B cell (primary cell): ENCODE measurements at regions not wholly inside any gene's neighbourhood (a gene's known extent, or its start where the extent isn't known, plus 50 kb on each side); places are given as distances from the start of the nearest gene placed in this dataset.

Experiments
- ATAC-seq: fragments of 200-7000 bp; cut with Tn5 transposase; one replicate; pipeline ENCODE4 v1.10.0; 2021; ENCODE audit warnings: low read depth, mild to moderate bottlenecking, moderate number of reproducible peaks, moderate library complexity
- CTCF ChIA-PET: fragments of 350-600 bp; sonication (Branson Sonifier 250); formaldehyde crosslinking; loops from one replicate; lab custom pipeline; 2021; ENCODE audit warnings: antibody characterized with exemption, inconsistent platforms; lab: Charles Lee
- POLR2A ChIA-PET: fragments of 350-600 bp; sonication (Branson Sonifier 250); formaldehyde crosslinking; loops from one replicate; lab custom pipeline; 2021; ENCODE audit warnings: antibody characterized with exemption; lab: Charles Lee
- DNase-seq: peaks from one replicate; pipeline ENCODE4 v3.0.0; 2013
- H2AFZ ChIP-seq: 2 replicates; pipeline ENCODE4 v1.6.1; 2012; ENCODE audit warnings: mild to moderate bottlenecking, low read depth, low read length; ENCODE audit not compliant: insufficient read depth, poor library complexity, severe bottlenecking
- H3K27ac ChIP-seq, 2 donors: 1 replicate in 1 of 2; 2 replicates in 1 of 2; pipeline ENCODE4 v1.5.1; 2012 to 2013; ENCODE audit warnings: low read length in 2 of 2, mild to moderate bottlenecking in 2 of 2, moderate library complexity in 1 of 2
- H3K27me3 ChIP-seq, 4 experiments: fragments of 200-600 bp in 1 of 4; sonication (generic) in 1 of 4; replicated peaks in 1 of 4; 1 replicate in 2 of 4; 2 replicates in 2 of 4; pipeline versions ENCODE4 v1.6.1 to v1.7.0; 2013 to 2016; ENCODE audit warnings: low read length in 3 of 4, mild to moderate bottlenecking in 2 of 4, mixed read lengths in 1 of 4, moderate library complexity in 1 of 4; ENCODE audit not compliant: insufficient read depth in 4 of 4, control insufficient read depth in 3 of 4; ENCODE audit errors: control extremely low read depth in 1 of 4
- H3K36me3 ChIP-seq, 2 experiments: replicated peaks in 1 of 2; 1 replicate in 1 of 2; 2 replicates in 1 of 2; pipeline versions ENCODE4 v1.6.1 to v1.7.1; 2013; ENCODE audit warnings: low read length in 1 of 2; ENCODE audit not compliant: insufficient read depth in 2 of 2, control insufficient read depth in 1 of 2; ENCODE audit errors: control extremely low read depth in 1 of 2, extremely low read depth in 1 of 2
- H3K4me1 ChIP-seq, 2 donors: fragments of 200-600 bp in 1 of 2; sonication (generic) in 1 of 2; 1 replicate in 1 of 2; 2 replicates in 1 of 2; pipeline versions ENCODE4 v1.5.1 to v1.6.1; 2013 to 2017; ENCODE audit warnings: low read length in 2 of 2; ENCODE audit not compliant: control insufficient read depth in 2 of 2, insufficient read depth in 2 of 2
- H3K4me2 ChIP-seq: replicated peaks from 2 replicates; pipeline ENCODE3; 2012; ENCODE audit warnings: mild to moderate bottlenecking, low read depth, low read length; ENCODE audit not compliant: poor library complexity, severe bottlenecking
- H3K4me3 ChIP-seq, 5 experiments: fragments of 200-600 bp in 1 of 5; sonication (generic) in 1 of 5; 1 replicate in 3 of 5; 2 replicates in 2 of 5; pipeline versions ENCODE4 v1.5.1 to v1.7.0; 2011 to 2016; ENCODE audit warnings: low read length in 4 of 5, mild to moderate bottlenecking in 4 of 5, low read depth in 2 of 5, control low read depth in 1 of 5, moderate library complexity in 1 of 5; ENCODE audit not compliant: insufficient read depth in 1 of 5; ENCODE audit errors: control extremely low read depth in 1 of 5, extremely low read depth in 1 of 5
- H3K79me2 ChIP-seq: fragments of 200-600 bp; sonication (generic); one replicate; pipeline ENCODE4 v1.6.0; 2016; ENCODE audit warnings: low read length; ENCODE audit not compliant: control insufficient read depth, insufficient read depth
- H3K9ac ChIP-seq: fragments of 200-600 bp; sonication (generic); 2 replicates; pipeline ENCODE4 v1.6.1; 2017; ENCODE audit warnings: mild to moderate bottlenecking, low read length, moderate library complexity
- H3K9me3 ChIP-seq, 3 donors: one replicate each; pipeline versions ENCODE4 v1.6.1 to v1.7.1; 2013; ENCODE audit warnings: low read length in 2 of 3; ENCODE audit not compliant: control insufficient read depth in 2 of 3, insufficient read depth in 1 of 3; ENCODE audit errors: control extremely low read depth in 1 of 3
- H4K20me1 ChIP-seq: 2 replicates; pipeline ENCODE4 v1.6.0; 2012; ENCODE audit warnings: mild to moderate bottlenecking, low read length; ENCODE audit not compliant: insufficient read depth, control insufficient read depth, poor library complexity, severe bottlenecking
- H3K27ac Mint-ChIP-seq: one replicate; pipeline ENCODE4 v1.8.0; 2021; ENCODE audit warnings: mixed read lengths
- H3K27me3 Mint-ChIP-seq: one replicate; pipeline ENCODE4 v1.8.0; 2021; ENCODE audit warnings: mixed read lengths
- H3K4me1 Mint-ChIP-seq: one replicate; pipeline ENCODE4 v1.8.0; 2021; ENCODE audit warnings: mixed read lengths
- H3K4me3 Mint-ChIP-seq: one replicate; pipeline ENCODE4 v1.8.0; 2021; ENCODE audit warnings: mixed read lengths
- H3K9me3 Mint-ChIP-seq: one replicate; pipeline ENCODE4 v1.8.0; 2022; ENCODE audit warnings: mixed read lengths; ENCODE audit not compliant: insufficient read depth
- EZH2 ChIP-seq: IDR thresholded peaks from 2 replicates; pipeline ENCODE4 v1.6.1; 2012; ENCODE audit warnings: borderline replicate concordance, low read depth, mild to moderate bottlenecking, moderate library complexity, low read length; ENCODE audit not compliant: insufficient read depth, poor library complexity, severe bottlenecking
- WGBS: methylation state at CpG from one replicate; pipeline ENCODE4 v1.1.5; 2013; ENCODE audit warnings: missing lambda C conversion rate; ENCODE audit not compliant: insufficient coverage; 5-methylcytosine and 5-hydroxymethylcytosine counted together
- intact Hi-C: fragments of 100-400 bp; cut with micrococcal nuclease; formaldehyde crosslinking; loops from one replicate; pipeline ENCODE4 v1.10.0; 2022
- TF ChIP-seq, protein P1 (sequence below): fragments of 200-600 bp; IDR thresholded peaks from one replicate; pipeline ENCODE4 v1.8.0; 2022; ENCODE audit warnings: antibody characterized with exemption, mild to moderate bottlenecking

DNA sequence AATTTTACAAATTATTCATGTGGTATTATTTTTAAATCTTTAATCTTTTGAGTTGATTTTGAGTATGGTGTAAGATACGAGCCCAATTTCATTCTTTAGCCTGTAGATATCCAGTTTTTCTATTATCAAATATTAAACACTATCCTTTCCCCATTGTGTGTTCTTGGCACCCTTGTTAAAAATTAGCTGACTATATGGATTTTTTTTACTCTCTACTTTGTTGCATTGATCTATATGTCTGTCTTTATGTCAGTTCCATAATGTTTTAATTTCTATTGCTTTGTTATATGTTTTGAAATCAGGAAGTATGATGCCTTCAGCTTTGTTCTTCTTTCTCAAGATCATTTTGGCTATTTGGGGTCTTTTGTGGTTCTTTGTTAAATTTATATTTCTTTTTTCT is 80.9 kb upstream of the ZNF804A start:
- Histone ChIP-seq H3K9me3 (peaks cover 0 to 1% (median 0%) of the 10 kb centered on the region in 3 donors), H4K20me1 (no peaks in the 10 kb centered on the region), H3K4me1 (no peaks in the 10 kb centered on the region), H3K4me3 (no peak overlapping the region), H3K27me3 (no peaks in the 10 kb centered on the region), H2AFZ (no peak overlapping the region), H3K36me3 (no peaks in the 10 kb centered on the region), H3K27ac (no peak overlapping the region), H3K9ac (no peak overlapping the region), H3K79me2 (no peaks in the 10 kb centered on the region), H3K4me2 (no peak overlapping the region)
- no peaks in the 10 kb centered on the region for H3K9me3 Mint-ChIP-seq
- TF ChIP-seq, protein P1, sequence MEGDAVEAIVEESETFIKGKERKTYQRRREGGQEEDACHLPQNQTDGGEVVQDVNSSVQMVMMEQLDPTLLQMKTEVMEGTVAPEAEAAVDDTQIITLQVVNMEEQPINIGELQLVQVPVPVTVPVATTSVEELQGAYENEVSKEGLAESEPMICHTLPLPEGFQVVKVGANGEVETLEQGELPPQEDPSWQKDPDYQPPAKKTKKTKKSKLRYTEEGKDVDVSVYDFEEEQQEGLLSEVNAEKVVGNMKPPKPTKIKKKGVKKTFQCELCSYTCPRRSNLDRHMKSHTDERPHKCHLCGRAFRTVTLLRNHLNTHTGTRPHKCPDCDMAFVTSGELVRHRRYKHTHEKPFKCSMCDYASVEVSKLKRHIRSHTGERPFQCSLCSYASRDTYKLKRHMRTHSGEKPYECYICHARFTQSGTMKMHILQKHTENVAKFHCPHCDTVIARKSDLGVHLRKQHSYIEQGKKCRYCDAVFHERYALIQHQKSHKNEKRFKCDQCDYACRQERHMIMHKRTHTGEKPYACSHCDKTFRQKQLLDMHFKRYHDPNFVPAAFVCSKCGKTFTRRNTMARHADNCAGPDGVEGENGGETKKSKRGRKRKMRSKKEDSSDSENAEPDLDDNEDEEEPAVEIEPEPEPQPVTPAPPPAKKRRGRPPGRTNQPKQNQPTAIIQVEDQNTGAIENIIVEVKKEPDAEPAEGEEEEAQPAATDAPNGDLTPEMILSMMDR: no peak
- no peak for TF ChIP-seq EZH2
- POLR2A ChIA-PET: no interaction called here
- ATAC-seq: no peak
- no peak overlapping the region for H3K4me3 Mint-ChIP-seq
- WGBS: no CpG with 5 or more reads among the region's 1 CpG
- no peak for DNase-seq
- no peaks in the 10 kb centered on the region for H3K27me3 Mint-ChIP-seq
- no peak overlapping the region for H3K27ac Mint-ChIP-seq
- CTCF ChIA-PET: no interaction called here
- intact Hi-C loops: no loop called here
- no peaks in the 10 kb centered on the region for H3K4me1 Mint-ChIP-seq

DNA sequence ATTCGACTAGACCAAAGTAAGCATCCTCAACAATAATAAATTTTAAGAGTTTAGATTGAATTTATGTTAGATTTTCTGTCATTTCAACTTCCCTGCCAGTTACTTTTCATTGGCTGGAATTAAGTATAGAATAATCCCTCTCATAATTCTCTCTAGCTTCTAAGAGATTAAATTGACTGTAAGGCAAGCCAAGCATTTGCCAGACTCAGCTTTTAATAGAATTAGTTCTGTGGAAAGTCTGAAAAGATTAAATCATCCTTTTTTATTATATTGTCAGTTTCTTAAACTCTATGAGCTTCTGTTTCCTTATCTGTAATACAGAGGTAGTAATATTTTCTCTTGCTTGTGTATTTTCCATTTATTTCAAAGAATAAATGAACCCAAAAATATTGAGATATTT is 77.9 kb upstream of the ZNF804A start:
- Histone ChIP-seq H3K27me3 (no peaks in the 10 kb centered on the region), H3K4me1 (no peaks in the 10 kb centered on the region), H3K9me3 (peaks cover 0 to 16% (median 1%) of the 10 kb centered on the region in 3 donors), H4K20me1 (no peaks in the 10 kb centered on the region), H3K36me3 (no peaks in the 10 kb centered on the region), H2AFZ (no peak overlapping the region), H3K27ac (no peak overlapping the region), H3K9ac (no peak overlapping the region), H3K4me2 (no peak overlapping the region), H3K79me2 (no peaks in the 10 kb centered on the region), H3K4me3 (no peak overlapping the region)
- ChIA-PET POLR2A (no interaction called here), CTCF (no interaction called here)
- Mint-ChIP-seq H3K27me3 (no peaks in the 10 kb centered on the region), H3K9me3 (no peaks in the 10 kb centered on the region), H3K4me3 (no peak overlapping the region), H3K4me1 (no peaks in the 10 kb centered on the region), H3K27ac (no peak overlapping the region)
- no peak for ATAC-seq
- TF ChIP-seq, protein P1: no peak
- TF ChIP-seq EZH2: no peak
- intact Hi-C loops: no loop called here
- no CpG with 5 or more reads among the region's 1 CpG for WGBS
- no peak for DNase-seq
